ENCODE measurements at regions not wholly inside any gene's neighbourhood (a gene's known extent, or its start where the extent isn't known, plus 50 kb on each side); places are given as distances from the start of the nearest gene placed in this dataset.
A peak's percentile ranks its signal among the peaks of the same experiment; 100 is the strongest.

GRCh38 chr6:4584801-4585200, 191.4 kb upstream of the CDYL start:
- no peak for DNase-seq

- DNase-seq = no peak
Measured at GRCh38 chr6:4582506-4583417, 193.4 kb upstream of the CDYL start.

GRCh38 chr6:4581468-4582385, 194.5 kb upstream of the CDYL start:
- DNase-seq = peak; percentile 46

GRCh38 chr6:4580361-4580760, 195.8 kb upstream of the CDYL start:
- no peak for DNase-seq

- peak; percentile 48 for DNase-seq
Measured at GRCh38 chr6:4577406-4577805, 198.8 kb upstream of the CDYL start.

GRCh38 chr6:4575714-4576113, 200.5 kb upstream of the CDYL start:
- no peak for DNase-seq

GRCh38 chr6:4574007-4574406, 202.2 kb upstream of the CDYL start:
- DNase-seq = no peak

- DNase-seq = no peak
Measured at GRCh38 chr6:4571011-4571410, 205.2 kb upstream of the CDYL start.

- DNase-seq = no peak
Measured at GRCh38 chr6:4568138-4568537, 208.1 kb upstream of the CDYL start.

- peak; percentile 9 for DNase-seq
Measured at GRCh38 chr6:4567141-4567540, 209.1 kb upstream of the CDYL start.

GRCh38 chr6:4565301-4566250, 210.6 kb upstream of the CDYL start:
- DNase-seq = no peak

- no peak for DNase-seq
Measured at GRCh38 chr6:4564801-4565271, 211.4 kb upstream of the CDYL start.

- no peak for DNase-seq
Measured at GRCh38 chr6:4563877-4564276, 212.3 kb upstream of the CDYL start.

GRCh38 chr6:4563156-4563555, 213.0 kb upstream of the CDYL start:
- DNase-seq = no peak

GRCh38 chr6:4561773-4562400, 214.3 kb upstream of the CDYL start:
- DNase-seq = no peak

- DNase-seq = no peak
Measured at GRCh38 chr6:4561078-4561435, 215.1 kb upstream of the CDYL start.

GRCh38 chr6:4560221-4561077, 215.8 kb upstream of the CDYL start:
- no peak for DNase-seq

GRCh38 chr6:4559281-4559875, 216.8 kb upstream of the CDYL start:
- DNase-seq = no peak

- no peak for DNase-seq
Measured at GRCh38 chr6:4554645-4555044, 221.6 kb upstream of the CDYL start.

GRCh38 chr6:4553387-4553786, 222.8 kb upstream of the CDYL start:
- no peak for DNase-seq

- no peak for DNase-seq
Measured at GRCh38 chr6:4550227-4550597, 226.0 kb upstream of the CDYL start.
